Hematopoietic multipotent progenitor cell treated with erythropoietin and hydrocortisone succinate and interleukin-3 and kit ligand, for 17 days (in vitro differentiated cells): ENCODE measurements at regions not wholly inside any gene's neighbourhood (a gene's known extent, or its start where the extent isn't known, plus 50 kb on each side); places are given as distances from the start of the nearest gene placed in this dataset.
"Not testable (repeated sequence)": the region's sequence is repeated elsewhere in the genome, so short reads cannot be mapped to it uniquely, and the experiment has no call there.

ENCODE experiments used
- DNase-seq: peaks from one replicate; pipeline ENCODE4 v3.0.0-alpha.2; 2015; ENCODE audit warnings: low spot score

DNA sequence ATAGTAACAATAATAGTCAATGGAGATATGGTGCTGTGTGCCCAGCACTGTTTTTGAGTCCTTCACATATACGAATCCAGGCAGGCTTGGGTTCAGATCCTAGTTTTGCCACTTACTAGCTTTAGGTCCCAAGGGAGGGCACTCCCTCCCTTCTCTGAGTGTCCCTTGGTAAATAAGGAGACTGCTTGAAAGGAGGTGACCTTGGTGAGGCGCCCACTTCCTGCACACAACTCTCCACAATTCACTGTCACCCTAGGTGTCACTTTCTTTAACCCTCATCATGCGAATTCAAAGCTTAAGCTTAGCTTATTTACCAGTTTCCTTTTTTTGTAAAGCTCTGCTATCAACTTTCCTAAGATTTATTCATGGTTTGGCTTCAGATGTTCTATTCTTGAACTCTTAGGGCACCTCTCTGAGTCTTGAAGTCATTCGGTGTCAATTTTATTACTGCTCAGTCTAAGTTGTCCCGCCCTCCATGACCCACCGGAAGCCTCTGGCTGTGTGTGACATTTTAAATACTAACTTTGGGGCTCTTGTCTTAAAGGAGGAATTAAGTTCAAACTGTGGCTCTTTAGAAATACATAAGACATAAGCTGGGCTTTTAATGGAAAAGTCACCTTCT lies 170.7 kb upstream of the ZNF618 start:
- DNase-seq: no peak

DNA sequence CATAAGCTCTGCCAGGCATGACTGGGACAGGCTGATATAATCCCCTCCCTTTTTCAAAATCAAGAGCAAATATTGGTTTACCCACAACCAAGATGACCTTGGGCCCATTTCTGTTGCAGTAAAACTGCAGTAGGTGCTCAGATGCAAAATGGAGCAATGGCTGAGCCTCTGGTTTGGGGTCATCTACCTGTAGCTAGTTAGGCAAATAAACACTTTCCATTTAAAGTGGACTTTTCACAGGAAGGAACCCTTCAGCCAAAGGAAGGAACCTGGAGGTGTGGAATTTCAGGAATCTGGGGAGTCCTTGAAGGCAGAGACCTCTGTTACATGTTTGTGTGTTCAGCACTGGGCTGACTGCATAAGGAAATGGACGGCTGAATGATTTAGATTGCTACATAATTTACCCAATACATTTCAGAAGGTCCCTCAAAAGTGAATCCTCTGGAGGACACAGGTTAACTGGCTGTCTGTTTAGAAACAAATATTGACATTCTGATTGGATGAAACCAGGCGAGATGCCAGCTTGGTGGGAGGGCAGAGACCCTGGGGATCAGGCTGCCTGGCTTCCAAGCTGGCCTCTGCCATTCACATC lies 170.1 kb upstream of the ZNF618 start:
- no peak for DNase-seq

DNA sequence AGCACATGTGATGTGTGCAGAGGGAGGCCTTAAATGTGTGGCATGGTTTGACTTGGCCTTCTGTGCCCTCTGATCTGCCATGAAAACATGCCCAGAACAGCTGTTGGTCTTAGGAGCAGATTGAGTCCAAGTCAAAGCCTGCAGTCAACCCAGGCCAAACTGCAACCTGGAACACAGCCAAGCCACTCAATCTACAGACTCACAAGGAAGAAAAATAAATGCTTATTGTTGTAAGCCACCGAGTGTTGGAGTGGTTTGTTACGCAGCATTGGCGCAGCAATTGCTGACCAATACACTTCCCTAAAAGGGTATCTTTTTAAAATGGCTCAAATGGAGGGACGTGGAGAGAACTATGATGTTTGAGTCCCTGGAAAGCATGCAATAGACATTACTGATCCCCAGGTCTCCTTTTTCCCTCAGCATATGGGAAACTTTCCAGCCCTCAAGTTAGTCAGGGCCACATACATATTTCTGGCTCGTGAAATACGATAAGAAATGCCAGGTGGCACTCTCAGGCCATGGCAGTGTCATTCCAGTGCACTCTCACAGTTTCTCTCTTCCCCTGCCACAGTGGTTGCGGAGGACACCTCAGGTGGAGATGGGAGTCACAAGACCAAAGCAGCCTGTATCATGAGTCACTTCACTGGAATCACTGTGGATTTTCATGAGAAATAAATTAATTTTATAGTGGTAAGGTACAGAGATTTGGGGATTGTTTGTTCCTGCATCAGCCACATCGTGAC lies 168.0 kb upstream of the ZNF618 start:
- no peak for DNase-seq

DNA sequence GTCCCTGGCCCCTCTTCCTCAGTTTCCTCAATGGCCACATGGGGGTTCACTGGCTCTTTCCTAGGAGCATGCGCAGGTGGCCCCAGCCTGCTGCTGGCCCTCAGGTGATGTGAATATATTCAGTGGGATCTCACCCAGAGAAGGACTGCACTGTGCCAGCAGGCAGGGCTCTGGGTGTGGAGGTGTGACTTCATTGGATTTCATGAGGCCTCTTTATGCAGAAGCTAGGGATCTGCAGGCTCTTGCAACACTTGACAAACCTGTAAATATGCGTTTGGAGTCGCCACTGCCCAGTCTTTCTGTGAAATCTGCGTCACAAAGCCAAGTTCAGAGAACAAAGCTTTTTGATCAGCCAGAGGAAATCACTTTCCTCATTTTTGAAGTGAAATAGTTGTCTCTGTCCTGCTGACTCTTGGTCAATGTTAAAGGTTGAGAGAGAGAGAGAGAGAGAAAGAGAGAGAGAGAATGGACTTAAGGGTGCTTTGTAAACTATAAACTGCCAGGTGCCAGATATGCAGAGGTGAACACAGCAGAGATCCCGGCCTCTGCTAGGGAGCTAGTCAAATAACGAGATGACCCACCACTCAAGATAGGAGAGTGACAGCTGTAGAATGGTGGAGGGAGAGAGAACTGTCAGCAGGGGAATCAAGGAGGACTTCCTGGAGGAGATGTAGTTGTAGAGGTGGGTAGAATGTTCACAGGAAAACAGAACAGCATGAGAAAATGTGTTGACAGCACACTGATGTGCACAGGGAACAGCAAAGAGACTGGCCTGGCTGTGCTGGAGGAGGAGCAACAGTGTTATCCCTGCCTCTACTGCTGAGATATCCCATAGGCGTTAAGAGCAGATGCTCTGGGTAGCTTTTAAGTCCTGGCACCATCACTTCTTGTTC lies 167.0 kb upstream of the ZNF618 start:
- no peak for DNase-seq

DNA sequence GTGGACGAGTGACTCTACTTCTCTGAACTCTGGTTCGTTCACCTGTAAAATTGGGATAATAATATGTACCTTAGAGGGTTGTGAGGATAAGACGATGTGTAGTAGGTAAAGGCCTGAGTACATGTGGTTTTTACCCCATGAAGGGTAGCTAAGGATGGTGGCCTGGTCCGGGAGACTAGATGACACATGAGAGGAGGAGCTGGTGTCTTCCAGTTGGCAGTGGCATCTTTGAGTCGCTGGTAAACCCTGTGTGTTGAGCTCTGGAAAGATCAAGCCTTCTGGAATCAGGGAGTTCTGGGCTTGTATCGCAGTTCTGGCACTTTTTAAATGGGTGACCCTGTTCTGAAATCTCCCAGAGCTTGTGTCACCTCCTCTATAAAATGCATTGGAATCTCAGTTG lies 166.4 kb upstream of the ZNF618 start:
- no peak for DNase-seq

DNA sequence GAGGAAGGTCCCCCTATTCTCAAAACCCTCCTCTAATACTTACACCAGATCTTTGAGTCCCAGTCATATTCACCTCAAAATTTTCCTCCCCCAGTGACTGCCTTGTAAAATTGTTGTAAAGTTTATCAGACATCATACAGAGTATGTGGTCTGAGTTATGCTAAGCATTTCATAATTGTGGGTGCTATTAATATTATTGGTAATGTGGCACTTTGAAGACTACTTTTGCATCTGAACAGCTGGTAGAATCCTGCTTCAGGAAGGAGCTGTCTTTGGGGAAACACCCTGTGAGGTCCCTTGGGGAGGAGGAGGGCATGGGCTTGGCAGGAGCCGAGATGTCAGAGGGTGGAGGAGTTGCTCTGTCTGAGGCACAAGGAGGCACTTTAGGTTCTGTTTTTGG lies 164.9 kb upstream of the ZNF618 start:
- no peak for DNase-seq

DNA sequence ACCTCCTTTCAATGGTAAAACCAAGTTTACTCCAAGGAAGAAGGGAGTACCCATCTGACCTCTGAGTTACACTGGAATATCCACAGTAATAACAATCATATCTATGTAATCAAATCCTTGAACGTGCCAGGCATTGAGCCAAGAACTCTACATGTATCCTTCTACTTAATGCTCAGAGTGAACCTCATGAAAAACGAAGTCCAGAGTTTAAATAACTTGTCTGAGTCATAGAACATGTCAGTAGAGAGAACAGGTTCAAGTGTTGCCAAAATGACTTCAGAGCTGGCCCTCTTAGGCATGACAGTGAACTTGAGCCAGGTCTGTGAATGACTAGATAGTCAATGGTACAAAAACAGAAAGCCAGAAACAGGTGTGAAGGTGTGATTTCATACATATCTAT lies 164.1 kb upstream of the ZNF618 start:
- DNase-seq: no peak

DNA sequence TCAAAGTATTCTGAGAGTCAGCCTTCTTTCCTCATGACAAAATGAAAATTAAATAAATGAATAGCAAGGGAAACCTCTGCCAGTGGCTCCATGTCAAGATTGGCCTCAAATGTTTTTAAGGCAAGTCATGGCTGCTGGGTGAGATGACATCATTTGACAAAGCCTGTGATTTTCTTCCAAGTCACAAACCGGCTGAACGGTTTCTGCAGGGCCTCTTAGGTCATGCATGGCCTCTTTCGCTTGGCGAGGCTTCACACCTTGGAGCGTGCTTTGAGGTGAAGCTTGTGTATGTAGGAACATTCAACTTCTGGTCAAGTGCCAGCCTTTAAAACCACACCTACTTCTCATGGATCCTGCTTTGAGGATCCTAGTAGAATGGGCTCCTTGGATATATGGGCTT lies 161.0 kb upstream of the ZNF618 start:
- DNase-seq: no peak

DNA sequence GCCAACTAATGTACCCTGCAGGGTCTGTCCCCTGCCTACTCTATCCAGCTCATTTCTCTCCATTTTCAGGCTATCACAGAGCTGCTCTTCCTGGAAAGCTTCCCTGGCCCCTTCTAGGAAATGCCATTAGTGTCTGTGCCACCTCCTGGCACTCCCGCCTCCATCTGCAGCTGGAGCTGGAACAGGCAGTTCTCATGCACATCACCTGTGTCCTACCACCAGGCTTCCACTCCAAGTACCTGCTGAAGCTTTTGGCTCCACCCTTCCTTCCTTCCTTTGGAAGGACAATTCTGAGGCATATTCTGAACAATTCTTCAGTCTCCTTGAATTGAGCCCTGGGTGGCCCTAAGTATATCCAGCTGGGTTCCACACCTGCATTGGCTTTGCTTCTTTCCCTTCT lies 156.2 kb upstream of the ZNF618 start:
- no peak for DNase-seq

DNA sequence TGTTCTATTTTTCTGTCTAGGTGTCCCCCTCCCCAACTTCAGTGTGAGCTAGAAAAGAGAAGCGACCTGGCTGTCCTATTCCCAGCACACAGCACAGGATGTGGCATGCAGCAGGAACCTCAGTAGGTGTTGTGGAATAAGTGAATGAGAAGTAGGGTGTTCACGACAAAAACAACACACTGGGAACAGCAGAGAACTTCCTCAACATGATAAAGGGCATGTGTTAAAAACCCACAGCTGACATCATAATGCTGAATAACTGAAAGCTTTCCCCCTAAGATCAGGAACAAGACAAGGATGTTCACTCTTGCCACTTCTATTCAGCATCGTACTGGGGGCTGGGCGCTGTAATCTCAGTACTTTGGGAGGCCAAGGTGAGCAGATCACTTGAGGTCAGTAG lies 155.6 kb upstream of the ZNF618 start:
- DNase-seq: no peak

DNA sequence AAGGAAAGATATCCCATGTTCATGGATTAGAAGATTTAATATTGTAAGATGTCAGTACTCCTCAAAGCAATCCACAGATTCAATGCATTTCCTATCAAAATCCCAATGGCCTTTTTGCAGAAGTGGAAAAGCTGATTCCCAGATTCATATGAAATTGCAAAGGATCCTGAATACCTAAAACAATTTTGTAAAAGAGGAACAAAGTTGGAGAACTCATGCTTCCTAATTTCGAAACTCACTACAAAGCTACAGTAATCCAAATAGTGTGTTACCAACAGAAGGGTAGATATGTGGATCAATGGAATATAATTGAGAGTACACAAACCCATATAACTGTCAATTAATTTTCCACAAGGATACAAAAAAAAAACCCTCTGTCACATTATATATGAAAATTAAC lies 154.3 kb upstream of the ZNF618 start:
- DNase-seq: no peak

DNA sequence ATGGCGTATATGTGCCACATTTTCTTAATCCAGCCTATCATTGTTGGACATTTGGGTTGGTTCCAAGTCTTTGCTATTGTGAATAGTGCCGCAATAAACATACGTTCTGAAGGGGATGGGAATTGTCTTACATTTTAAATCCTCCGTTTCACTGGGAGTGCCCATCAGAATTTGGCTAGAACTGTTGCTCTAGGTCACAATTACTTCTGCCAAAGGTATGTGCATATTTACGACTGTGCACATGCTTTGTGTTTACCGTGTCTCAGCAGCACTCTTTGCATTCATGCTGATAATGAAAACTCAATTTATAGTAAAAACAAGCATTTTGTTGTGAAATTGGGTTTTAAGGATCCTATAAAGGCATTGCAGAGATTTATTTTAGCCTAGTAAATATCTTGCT lies 151.9 kb upstream of the ZNF618 start:
- no peak for DNase-seq

DNA sequence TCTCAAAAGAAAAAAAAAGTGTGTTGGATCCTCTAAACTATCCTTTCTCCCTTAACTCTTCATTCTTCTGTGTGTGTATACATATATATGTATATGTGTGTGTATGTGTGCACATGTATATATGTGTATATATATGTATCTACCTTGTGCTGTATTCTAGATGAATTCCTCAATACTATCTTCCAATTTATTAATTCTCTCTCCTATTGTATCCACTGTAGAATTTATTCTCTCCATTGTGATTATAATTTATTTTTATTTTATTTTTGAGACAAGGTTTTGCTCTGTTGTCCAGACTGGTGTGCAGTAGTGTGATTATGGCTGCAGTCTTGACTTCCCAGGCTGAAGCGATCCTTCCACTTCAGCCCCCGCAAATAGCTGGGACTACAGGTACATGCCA lies 147.1 kb upstream of the ZNF618 start:
- DNase-seq: no peak

DNA sequence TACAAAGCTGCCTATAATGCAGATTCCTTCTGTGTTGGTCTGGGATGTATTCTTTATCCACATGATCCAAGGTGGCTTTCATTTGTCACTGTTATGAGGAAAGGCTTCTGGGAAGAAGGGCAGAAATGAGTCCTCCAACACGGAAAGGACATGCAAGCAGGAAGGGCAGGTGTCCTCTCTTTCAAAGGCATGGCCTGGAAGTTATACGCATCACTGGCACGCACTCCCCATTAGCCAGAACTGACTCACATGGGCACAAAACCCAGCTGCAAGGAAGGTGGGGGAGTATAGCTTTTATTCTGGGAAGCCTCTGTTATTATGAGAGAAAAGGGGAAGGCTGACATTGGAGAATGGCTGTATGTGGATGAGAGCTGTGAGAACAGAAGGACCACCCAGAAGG lies 141.3 kb upstream of the ZNF618 start:
- DNase-seq: no peak

DNA sequence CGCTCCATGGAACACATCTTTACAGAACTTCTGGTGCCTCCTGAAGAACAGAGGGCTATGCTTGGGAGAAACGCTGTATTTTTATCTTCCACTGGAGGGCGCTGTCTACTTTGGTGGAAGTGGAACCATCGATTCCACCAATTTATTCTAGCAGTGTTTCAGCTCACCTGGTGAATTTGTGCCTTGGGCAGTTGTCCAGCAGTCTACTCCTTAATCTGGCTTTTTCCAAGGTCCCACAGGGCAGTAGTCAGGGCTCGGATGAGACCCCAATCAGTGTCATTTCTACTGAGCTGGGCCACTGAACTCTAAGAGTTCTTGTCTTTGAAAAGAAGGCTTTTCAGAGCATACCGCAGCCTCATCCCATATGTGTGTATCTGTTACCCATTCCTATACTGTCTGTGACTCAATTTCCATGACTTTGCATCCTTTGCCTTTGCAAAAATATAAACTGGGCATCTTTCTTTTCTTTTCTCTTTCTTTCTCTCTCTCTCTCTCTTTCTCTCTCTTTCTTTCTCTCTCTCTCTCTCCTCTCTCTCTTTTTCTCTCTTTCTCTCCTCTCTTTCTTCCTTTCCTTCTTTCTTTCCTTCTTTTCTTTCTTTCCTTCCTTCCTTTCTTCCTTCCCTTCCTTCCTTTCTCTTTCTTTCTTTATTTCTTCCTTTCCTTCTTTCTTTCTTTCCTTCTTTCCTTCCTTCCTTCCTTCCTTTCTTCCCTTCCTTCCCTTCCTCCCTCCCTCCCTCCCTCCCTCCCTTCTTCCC lies 138.4 kb upstream of the ZNF618 start:
- peak; percentile 16 for DNase-seq

DNA sequence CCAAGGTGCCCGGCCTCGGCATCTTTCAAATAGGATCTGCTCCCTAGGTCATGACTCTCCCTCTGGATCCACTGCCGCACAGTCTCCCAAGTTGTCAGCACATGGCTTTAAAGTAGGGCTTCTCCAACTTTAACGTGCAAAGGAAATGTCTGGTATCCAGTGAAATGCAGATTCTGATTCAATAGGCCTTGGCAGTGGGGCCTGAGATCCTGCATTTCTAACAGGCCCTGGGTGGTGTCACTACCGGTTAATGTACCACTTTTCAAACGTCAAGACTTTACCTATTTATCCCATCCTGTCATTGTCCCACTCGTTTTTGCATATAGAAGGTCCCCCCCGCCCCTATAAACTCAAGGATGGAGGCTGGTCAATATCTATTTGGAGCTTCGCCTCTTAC lies 137.6 kb upstream of the ZNF618 start:
- DNase-seq: no peak

DNA sequence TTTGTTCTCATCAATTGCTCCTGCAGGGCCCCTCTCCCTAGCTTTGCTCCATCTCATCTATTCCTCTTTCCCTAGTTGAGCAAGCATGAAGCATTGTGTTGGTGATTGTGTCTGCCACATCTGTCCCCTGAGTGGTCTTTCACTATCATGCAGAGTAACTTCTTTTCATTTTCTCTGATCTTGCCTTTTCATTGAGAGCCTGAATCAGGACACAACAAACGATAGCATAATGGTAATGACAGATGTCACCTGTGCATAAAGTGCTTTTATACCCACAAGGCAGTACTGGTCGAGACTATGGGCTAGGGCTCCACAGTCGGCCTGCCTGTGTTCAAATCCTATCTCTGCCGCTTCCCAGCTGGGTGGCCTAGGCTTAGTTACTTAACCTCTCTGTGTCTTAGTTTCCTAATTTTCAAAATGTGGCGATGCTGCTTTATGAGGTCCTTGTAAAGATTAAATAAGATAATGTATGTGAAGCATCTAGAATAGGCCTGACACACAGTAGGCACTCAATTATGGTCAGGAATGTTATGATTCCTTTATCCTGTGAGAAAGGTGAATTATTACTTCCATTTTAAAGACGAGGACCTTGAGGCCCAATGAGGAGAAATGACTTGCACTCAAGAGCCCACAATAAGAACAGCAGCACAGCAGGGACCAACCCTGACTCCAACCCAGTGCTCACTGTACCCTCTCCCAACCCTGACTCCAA lies 137.1 kb upstream of the ZNF618 start:
- no peak for DNase-seq

DNA sequence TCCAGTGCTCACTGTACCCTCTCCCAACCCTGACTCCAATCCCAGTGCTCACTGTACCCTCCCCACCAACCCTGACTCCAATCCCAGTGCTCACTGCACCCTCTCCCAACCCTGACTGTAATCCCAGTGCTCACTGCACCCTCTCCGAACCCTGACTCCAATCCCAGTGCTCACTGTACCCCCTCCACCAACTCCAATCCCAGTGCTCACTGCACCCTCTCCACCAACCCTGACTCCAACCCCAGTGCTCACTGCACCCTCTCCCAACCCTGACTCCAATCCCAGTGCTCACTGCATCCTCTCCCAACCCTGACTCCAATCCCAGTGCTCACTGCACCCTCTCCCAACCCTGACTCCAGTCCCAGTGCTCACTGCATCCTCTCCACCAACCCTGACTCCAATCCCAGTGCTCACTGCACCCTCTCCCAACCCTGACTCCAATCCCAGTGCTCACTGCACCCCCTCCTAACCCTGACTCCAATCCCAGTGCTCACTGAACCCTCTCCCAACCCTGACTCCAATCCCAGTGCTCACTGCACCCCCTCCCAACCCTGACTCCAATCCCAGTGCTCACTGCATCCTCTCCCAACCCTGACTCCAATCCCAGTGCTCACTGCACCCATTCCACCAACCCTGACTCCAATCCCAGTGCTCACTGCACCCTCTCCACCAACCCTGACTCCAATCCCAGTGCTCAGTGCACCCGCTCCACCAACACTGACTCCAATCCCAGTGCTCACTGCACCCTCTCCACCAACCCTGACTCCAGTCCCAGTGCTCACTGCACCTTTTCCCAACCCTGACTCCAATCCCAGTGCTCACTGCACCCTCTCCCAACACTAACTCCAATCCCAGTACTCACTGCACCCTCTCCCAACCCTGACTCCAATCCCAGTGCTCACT lies 136.3 kb upstream of the ZNF618 start:
- DNase-seq: not testable (repeated sequence)

DNA sequence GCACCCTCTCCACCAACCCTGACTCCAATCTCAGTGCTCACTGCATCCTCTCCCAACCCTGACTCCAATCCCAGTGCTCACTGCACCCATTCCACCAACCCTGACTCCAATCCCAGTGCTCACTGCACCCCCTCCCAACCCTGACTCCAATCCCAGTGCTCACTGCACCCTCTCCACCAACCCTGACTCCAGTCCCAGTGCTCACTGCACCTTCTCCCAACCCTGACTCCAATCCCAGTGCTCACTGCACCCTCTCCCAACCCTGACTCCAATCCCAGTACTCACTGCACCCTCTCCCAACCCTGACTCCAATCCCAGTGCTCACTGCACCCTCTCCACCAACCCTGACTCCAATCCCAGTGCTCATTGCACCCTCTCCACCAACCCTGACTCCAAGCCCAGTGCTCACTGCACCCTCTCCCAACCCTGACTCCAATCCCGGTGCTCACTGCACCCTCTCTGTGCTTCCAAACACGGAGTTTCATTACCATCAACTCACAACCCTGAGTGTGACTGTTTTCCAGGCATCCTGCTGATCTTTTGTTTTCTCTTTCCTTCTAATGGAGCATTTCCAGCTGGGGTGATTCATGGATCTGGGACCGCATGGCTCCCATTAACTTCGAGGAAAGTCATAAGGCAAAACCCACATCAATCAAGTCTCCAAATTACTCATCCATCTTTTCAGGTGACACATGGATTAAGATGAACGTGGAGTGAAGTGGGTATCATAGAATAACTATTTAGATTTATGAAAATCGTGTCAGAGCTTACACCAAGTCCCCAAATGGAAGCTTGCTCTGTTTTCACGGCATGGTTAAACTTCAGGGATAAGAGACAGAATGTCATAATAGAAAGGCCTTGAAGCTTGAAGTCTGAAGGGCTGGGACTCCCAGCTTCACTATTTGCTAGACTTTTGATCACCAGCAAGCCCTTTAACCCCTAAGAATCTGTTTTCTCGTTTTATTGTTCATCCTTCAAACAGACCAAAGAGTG lies 135.3 kb upstream of the ZNF618 start:
- DNase-seq: not testable (repeated sequence)
